ENCODE measurements at regions not wholly inside any gene's neighbourhood (a gene's known extent, or its start where the extent isn't known, plus 50 kb on each side); places are given as distances from the start of the nearest gene placed in this dataset.
"Not testable (repeated sequence)": the region's sequence is repeated elsewhere in the genome, so short reads cannot be mapped to it uniquely, and the experiment has no call there.

DNA sequence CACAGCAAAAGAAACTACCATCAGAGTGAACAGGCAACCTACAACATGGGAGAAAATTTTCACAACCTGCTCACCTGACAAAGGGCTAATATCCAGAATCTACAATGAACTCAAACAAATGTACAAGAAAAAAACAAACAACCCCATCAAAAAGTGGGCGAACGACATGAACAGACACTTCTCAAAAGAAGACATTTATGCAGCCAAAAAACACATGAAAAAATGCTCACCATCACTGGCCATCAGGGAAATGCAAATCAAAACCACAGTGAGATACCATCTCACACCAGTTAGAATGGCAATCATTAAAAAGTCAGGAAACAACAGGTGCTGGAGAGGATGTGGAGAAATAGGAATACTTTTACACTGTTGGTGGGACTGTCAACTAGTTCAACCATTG is 207.8 kb downstream of the USP6NL start:
- not testable (repeated sequence) for DNase-seq

DNA sequence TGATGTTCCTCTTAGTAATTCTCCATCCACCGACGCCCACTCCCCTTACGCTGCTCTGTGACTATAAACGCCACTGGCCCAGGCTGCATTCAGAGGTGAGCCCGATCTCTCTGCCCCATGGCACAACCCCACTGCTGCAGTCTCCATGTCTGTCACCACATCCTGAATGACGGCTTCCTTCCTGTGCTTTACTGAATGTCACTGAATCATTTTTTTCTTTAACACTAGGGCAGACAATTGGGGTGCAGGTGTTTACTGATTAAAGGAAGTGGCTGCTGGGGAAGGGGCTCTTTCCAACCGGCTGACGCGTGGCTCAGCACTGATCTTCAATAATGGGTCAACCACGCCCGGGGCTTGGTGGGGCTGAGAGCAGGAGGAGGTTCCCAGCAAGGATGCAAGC is 208.3 kb downstream of the USP6NL start:
- DNase-seq, result peak; percentile 87

DNA sequence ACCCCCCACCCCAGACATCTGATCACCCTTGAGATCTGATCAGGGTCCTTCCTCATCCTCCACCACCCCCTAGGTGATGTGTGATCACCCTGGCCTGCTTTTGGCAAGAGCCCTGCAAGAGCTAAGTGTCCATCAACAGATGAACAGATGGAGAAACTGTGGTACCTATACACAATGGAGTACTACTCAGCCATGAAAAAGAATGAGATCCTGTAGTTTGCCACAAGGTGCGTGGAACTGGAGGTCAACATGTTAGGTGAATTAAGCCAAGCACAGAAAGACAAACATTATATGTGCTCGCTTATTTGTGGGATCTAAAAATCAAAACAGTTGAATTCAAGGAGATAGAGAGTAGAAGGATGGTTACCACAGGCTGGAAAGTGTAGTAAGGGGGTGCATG is 209.1 kb downstream of the USP6NL start:
- no peak for DNase-seq

DNA sequence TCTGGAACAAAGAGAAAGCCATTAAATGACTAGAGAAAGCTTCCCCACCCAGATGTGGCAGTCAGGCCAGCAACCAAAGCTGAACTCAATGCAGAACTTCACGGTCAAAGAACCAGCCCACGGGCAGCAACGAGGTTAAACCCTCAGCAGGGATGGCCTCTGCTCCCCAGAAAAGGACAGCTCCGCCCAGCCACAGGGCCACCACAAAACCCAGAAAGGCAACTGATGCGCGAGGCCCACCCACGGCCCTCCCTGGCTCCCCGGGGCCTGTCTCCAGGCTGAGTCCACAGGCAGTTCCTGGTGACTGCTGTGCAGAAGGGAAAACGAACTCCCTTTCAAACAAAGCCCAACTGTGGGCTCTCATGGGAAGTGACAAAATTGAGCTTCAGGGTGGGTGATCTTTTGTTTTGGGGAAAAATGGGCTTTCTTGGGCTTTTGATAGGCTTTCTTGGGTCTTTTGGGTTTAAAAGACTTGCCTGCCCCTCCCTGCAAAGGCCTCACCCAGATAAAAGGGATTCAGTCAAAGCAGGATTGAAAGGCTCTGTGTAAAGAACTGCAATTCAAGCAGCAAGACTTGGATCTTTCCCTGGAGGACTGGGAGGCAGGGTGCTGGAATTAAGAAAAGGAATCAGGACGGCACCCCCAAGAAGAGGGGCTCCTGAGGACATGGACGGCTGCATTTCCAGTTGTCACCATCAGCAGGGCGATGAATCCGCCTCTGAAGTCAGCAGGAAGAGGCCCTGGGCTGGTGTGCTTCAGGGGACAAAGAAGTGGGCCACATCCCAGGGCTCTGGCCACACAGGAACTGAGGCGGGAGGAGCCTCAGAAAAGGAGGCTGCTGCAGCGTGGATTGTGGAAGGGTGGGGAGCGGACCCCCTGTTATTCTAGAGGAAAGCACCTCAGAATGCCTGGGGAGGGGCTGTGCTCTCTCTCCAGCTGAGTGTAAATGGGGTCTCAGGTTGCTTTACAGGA is 209.9 kb downstream of the USP6NL start:
- peak; percentile 11 for DNase-seq

DNA sequence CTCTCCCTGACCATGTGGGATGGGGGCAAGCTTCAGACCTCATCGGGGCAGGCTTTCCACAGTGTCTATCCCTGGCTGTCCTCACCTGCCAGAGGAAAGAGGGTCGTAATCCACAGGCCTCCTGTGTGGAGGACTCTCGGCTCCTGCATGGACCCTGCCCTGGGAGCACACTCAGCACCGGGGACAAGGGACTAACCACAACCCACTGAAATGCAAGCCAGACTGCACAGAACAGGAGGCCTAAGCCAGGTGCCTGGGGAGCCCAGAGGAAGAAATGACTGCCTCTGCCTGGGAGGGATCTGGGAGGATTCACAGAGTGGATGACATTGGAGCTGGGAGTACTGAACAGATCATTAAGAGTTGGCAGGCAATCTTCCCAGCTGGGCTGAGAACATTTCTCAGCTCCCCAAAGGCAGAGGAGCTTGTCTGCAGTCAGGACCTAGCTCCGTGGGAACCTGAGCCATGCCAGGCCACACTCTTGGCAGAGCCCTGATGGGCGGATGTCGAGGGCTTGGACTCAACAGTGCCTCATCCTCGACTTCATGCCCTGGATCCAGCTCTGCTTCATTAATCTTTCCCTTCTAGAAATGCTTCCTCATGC is 213.4 kb downstream of the USP6NL start:
- DNase-seq, result no peak

DNA sequence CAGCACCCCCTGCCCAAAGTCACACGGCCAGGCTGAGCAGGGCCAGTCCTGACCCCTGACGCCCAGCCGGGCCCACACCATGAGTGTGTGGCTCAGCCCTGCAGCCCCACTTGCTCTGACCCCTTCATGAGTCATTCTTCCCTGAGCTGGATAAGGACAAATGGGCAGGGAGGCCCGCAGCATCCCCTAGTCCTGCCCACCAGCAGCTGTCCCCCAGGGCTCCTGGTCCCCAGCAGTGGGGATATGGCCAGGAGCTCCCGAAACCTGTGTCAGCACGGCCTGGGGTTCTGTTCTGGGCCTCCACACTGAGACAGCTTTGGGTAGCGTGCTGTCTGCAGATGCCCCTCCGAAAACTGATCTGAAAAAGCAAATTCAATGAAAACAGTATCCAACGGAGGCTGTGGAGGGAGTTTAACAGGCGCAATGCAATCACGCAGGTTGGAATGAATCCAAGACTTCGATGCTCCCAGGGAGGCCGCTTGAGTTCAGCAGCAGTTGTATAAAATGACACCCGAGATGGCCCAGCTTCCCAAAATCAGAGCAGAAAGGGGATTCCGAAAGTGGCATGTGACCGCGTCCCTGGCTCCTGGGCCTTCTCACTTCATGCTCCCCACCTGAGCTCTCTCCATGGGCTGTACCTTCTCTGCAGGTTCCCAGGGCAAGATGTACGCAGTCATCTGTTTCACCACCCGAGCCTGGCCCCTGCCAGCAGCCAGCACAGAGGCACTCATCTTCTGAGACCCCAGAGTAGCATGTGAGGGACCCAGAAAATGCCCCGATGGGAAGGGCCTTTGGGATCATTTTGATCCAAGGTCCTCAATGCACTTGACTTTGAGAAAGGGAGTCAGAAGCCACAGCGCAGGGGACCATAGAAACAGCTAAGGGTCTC is 214.1 kb downstream of the USP6NL start:
- no peak for DNase-seq

DNA sequence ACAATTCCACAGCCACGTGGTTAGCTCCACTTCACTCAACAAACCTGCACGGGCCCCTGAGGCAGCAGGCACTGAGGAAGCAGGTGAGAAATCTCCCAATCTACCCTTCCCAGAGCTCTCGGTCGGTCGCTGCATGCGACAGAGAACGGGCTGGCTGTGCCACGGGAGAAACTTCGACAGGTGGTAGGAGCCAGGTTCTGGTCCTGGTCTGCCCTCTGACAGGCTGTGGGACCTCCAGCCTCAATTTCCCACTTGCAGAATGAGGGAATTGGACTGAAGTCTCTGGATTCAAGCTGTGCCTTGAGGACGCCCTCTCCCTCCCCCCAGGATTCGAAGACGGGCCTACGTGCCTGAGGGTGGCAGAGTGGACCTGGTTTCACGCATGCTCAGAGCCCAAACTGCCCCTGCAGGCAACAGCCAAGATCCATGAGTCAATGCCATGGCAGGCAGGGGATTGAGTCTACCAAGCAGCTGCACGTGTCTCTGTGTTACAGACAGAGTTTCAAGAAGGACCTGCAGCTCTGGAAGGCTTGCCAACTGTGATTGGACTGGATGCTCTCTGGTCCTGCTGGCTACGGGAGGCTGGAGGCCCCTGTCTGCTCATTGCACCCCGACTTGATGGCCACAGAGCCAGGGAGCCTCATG is 215.0 kb downstream of the USP6NL start:
- DNase-seq, result no peak

DNA sequence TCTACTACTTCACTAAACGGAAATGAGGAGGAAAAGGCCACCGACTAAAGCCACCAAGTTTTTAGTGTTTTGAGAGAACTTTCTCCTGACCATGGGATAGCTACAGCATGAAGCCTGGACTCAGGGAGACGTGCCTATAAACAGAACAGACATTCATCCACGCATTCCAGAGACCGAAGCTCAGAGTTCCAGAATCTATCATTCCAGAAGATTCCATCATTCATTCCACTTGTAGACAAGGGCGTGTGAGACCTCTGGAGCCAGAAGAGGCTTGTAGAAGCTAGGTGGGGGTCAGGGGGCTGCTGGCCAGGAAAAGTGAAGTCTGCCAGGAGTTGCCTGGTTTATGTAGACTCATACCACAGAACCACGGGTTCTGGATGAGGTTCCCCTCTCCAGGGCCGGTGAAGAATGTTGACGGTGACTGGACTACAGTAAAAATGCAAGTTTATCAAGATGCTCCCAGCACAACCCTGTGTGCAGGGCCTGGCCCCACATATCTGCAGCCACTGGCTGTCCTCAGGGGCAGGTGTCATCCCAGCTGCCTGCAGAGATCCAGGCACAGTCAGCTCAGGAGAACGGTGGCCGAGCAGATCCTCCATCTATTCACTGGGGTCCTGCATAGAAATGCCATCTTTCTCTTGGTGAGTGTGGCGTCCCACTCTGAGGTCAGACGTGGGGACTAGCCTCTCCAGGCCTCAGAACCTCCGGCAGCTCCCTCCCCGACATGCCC is 215.7 kb downstream of the USP6NL start:
- no peak for DNase-seq

DNA sequence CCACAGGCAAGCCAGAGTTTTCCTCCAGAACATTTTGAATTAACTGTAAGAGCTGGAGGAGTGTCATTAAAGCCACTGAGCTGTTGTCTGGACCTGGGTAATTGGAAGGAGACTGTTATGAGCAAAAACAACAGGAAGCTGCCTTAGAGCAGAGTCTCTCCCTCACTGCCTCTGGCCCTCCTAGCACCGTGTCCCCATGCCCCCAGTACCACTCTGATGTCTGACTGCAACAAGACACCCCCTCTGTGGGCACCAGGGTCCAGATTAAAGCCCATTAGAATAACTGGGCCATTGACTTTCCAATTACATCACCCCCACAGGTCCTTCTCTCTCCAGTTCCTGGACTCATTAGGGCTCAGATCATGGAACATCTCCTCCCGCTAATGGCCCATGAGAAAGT is 216.3 kb downstream of the USP6NL start:
- no peak for DNase-seq

DNA sequence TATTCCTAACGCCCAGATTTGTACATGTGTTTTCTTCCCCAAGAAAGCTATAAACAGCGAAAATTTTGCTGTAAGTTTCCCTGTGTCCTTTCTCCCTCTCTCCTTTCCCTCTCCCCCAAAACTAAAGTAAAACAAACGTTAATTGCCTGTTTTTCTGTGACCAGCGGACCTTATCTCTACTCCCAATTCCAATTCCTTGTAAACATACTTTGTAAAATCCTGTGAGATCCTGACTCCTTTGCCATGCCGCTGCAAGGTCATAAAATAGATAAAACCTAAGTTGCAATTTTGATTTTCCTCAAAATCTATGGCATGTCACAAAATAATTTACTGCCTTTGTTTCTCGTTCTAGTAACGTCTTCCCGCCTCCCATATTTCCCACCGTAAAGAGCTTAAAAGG is 217.6 kb downstream of the USP6NL start:
- no peak for DNase-seq

DNA sequence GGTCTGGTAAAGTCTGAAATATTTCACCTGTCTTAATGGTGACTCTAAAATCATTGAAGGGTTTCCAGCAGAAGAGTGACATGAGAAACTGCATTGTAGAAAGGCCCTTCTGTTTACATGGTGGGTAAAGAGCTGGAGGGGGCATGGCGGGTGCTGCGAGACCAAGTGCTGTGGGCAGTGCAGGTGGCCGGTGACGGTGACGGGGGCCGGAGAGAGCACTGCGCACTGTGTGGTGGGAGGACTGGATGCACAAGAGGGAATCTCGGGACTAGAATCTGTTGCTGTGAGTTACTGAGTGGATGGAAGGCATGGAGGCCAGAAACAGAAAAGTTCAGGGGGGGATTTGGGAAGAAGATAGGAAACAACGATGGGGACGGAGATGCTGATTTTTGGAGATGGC is 218.7 kb downstream of the USP6NL start:
- no peak for DNase-seq

DNA sequence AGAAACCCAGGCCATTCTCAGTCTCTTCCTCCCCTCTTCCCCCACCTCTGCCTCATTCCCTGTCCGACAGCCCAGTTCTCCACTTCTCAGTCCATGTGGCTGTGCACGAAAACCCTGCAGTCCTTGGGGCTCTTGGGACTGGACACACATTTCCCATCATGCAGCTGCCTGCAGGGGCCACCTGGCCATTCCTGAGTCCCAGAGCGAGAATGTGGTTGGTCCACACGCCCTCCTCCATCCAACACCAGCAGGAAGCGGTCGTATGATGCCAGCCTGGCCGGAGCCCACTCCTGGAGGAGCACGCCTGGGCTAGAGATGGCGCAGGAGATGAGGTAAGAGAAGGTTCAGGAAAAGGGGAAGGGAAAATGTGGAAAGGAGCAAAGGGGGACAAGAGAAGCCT is 222.5 kb downstream of the USP6NL start:
- no peak for DNase-seq

DNA sequence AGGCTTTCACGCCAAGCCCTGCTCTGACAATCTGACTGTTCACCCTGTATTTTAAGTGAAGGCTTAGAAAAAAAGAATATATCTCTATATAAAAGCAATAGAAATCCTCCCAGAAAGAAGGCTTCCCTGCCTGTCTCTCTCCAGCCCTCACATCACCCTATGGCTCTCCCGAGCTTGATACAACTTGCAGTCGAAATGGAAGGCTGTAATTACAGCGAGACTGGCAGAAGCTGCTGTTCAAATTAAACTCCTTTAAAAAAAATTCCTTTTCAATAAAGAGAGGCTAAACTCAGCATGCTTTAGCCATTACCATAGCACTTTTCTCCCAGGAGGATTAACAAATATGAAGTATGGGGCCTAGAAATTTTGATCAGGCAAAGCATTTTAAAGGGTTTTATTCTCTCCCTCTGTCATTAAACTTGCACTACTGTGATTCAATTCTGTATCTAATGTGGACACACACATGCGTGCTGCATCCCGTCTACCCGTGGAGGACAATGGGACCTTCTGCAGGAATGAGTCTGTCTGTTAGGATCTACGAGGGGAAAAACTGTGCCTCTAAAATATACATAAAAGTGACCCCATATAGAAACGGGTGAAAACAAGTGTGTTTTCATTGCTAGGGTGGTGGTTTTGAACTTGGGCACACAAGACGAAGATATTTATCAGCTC is 223.8 kb downstream of the USP6NL start:
- no peak for DNase-seq

DNA sequence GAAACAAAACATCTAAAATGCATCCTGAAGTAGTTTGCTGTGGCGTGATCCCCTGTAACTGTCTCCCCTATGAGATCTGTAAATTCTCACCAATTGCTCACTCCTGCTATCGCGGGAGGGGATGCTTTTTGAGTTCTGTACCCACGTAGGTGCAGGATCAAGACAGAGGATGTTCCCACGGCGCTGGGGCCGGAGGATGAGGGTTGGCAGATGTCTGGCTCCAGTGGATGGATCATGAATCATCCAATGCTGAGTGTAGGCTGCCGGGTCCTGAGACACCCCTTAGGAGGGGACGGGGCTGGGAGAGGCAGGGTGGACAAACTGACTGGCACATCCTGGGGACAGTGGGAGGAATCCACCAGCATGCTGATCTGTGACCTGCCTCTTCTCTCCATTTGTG is 224.4 kb downstream of the USP6NL start:
- no peak for DNase-seq

All from central memory CD4-positive, alpha-beta T cell (primary cell).